NCI-H82 (cell line): ENCODE measurements at regions not wholly inside any gene's neighbourhood (a gene's known extent, or its start where the extent isn't known, plus 50 kb on each side); places are given as distances from the start of the nearest gene placed in this dataset.
"Not testable (repeated sequence)": the region's sequence is repeated elsewhere in the genome, so short reads cannot be mapped to it uniquely, and the experiment has no call there.

Experiments used
- DNase-seq: peaks from one replicate; lab custom pipeline; 2025; lab: John Stamatoyannopoulos, UW

DNA sequence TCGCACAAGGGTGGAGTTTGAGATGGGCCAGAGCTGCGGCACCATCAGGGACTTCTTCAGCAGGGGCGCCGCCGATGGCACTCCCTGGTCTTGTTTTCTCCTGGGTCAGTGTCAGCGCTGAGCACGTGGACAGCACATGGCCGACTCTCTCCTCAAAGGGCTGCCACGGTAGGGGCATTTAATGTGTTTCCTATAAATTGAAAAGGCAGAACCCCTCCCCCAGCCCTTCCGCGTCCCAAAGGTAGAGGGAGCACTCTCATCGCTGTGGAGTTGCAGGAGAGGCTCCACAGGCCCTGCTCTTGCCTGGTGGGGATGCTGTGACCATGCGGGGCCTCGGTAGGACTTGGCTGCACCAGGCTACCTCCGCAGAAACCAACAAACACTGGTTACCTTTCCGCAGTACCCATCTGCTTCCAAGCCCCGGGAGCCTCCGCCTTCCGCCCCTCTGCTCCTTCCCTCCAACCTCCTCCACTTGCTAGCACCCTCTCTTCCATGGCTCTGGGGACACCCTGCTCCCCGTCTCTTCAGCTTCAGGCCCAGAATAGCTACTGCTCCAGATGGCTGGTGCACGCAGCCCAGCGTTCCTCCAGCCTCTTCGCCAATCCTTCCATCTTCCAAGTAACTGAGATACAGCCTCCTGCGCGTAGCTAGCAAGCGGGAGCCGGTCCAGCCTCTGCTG lies 166.3 kb upstream of the ADCY1 start:
- DNase-seq = peak; percentile 38

DNA sequence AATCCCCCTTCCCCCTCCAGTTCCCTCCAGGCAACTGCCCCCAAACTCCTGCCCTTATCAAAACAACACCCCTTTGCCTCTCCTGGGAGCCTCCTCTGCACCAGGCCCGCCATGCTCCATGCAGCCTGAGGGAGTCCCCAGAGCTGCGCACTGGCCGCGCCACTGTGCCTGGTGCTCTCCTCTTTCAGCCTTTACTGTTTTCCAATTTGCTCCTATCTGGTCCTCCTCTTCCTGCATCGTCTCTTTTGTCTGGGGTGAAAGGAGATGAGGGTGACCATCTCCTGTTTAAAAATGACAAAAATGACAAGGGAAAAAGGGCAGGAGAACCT lies 165.8 kb upstream of the ADCY1 start:
- no peak for DNase-seq

DNA sequence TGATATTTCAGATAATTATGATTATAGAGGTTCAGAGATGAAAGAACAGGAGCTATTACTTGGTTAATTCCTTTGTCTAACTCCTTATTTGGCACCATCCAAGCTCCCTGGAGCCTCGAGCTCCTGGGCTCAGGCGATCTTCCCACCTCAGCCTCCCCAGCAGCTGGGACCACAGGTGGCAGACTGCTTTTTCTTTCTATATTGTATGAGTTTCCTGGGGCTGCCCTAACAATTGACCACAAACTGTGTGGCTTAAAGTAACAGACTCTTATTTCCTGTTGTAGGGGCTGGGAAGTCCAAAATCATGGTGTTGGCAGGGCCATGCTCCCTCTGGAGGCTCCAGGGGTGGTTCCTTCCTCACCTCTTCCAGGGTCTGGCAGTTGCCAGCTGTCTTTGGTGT lies 163.3 kb upstream of the ADCY1 start:
- DNase-seq = no peak

DNA sequence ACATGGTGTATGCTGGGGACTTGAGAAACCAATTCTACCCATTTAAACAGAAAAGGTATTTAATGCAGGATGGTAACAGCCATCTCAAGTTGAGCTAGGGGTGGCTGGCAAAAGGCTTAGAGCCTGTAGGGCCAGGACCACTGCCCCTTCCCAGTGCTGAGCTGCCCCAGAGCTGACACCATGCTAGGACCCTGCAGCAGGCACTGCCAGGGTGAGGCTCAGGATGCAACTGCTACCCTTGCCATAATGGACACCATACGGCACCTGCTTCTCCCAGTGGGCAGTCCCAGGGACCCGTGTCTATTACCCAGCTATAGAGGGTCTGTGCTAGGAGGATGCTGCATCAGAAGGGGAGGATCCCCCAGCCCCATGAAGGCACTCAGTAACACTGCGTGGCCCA lies 160.7 kb upstream of the ADCY1 start:
- DNase-seq = no peak

DNA sequence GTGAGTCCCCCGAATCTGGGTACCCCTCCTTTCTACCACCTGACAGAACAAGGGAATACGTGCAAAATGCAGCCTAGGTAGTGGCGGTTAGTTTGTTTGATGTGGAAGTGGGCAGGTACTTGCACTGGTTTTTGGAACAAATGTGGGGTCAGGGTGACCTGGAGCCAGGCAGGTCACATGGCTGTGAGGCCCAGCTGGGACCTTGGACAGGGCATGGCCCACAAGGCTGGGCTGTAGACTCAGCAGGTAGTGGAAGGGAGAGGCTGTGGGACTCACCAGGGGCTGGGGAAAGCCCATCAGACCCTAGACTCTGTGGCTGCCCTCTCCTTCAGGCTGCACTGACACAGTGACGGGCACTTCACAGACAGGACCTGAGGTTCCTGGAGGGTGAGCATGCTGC lies 159.9 kb upstream of the ADCY1 start:
- DNase-seq = no peak

DNA sequence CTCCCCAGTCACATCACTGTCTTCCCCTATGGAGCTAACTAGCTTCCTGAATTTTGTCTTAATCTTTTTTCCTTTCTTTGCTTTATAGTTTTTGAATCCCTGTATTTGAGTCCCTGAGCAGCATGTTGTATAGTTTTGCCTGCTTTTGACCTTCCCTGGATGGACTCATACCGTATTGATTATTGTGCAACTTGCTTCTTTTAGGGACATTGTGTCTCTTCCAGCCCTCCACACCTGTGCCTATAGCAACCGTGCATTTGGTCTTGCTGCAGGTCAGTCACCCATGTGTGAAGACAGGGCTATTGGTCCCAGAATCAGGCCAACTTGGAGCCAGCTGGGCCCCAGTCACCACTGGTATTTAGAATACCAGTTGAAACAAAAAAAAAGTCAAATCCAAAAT lies 158.9 kb upstream of the ADCY1 start:
- no peak for DNase-seq

DNA sequence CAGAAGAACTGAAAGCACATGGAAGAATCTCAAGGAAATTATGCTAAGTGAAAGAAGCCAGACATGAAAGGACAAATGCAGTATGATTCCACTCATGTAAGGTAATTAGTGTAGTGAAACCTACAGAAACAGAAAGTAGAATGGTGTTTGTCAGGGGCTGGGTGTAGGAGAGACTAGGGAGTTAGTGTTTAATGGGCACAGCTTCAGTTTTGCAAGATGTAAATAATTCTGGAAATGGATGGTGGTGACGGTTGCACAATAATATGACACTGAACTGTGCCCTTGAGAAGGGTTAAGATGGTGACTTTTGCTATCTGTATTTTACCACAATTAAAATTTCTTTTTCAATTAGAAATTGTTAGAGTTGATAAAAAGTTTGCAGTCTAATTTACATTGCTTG lies 157.3 kb upstream of the ADCY1 start:
- DNase-seq = no peak

DNA sequence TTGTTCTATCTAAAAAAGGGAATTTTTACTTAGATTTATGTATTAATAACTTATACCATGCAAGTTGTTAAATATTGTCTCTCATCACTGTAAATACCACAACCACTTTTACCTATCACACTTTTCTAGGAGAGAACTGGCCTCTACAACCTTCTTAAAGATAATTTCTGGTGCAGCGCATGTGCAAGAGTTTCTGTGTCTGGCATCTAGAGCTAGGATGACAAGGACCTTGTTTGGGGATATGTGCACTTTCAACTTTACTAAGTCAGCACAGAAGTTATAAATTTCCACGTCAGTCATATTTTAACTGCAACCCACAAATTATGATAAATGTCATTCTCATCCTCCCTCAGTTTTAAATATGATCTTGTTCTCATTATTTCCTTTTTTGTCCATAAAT lies 156.9 kb upstream of the ADCY1 start:
- DNase-seq = no peak

DNA sequence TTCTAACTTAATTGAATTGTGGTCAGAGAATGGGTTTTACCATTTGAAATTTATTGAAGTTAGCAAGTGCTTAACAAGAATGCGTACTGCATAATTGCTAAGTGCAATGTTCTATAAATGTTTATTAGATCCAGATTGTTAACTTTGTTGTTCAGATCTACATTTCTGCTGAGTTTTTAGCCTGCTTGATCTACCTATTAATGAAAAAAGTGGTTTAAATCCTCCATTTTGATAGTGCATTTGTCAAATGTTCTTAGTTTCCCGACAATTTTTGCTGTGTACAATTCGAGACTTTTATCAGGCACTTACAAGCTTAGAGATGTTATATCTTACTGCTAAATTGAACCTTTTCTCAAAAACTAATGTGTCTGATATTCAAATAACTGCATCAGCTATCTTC lies 156.4 kb upstream of the ADCY1 start:
- DNase-seq = no peak

DNA sequence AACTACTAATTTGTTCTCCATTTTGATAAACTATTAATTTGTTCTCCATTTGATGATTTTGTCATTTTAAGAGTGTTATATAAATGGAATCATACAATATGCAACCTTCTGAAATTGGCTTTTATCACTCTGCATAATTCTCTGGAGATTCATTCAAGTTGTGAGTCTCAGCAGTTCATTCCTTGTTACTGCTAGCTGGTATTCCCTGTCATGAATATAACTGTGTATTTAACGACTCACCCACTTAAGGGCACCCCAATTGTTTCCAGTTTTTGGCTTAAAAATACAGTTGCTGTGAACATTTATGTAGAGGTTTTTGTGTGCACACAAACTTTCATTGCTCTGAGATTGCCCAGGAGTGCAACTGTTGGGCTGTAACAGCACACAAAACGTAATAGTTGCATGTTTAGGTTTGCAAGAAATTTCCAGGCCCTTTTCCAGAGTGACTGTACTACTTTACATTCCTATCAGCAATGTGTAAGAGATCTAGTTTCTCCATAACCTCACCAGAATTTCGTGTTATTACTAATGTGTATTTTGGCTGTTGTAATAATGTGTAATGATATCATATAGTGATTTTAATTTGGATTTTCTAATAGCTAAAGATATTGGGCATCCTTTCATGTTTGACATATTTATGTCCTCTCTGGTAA lies 153.2 kb upstream of the ADCY1 start:
- DNase-seq = no peak

DNA sequence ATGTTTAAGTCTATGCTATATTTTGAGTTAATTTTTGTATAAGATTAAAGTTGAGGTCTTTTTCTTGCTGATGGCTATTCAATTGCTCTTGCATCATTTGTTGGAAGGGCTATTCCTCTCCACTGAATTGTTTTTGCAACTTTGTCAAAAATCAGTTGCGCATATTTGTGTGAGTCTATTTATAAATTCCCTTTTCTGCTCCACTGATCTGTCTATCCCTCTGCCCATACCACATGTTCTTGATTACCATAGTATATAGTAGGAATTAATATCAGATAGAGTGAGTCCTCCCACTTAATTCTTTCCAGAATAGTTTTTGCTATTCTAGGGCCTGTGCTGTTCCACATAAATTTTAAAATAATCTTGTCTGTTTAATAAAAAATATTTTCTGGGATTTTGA lies 152.4 kb upstream of the ADCY1 start:
- DNase-seq = no peak

DNA sequence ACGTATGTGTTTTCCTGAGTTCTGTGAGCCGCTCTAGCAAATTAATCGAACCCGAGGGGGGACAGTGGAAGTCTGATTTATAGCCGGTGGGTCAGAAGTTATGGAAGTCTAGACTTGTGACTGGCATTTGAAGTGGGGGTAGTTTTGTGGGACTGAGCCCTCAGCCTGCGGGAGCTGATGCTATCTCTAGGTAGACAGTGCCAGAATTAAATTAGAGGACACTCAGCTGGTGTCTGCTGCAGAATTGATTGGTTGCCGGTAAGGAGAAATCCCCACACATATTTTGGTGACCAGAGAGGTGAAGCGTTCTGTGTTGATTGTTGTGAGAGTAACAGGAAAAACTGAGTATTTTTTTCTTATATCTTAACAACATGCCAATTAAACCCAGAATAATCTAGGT lies 143.8 kb upstream of the ADCY1 start:
- no peak for DNase-seq

DNA sequence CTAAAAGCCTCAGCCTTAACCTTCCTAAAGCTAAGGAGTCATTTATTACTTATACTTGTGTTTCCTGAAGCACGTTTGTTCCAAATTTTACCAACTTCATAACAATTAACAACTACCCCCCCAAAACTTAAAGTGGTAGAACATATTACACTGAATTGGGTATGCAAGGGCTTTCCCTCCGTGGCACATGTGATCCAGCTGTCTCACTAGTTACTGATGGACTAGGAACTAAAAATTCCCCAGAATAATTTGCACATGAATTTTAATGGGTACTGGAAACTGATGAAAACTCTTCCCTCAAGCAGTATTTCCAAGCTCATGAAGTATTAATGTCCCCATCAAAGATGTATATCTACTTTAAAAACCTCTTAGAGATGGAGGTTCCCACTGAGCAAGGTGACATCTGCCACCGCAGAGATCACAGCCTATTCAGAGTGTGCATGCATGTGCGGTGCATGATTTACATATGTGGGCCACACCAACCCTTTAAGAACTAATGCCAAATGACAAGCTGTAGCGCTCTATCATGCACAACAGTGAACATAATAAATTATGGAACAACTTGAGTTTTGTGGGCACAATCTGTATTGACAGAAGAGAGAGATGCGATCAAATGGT lies 139.9 kb upstream of the ADCY1 start:
- DNase-seq = no peak

DNA sequence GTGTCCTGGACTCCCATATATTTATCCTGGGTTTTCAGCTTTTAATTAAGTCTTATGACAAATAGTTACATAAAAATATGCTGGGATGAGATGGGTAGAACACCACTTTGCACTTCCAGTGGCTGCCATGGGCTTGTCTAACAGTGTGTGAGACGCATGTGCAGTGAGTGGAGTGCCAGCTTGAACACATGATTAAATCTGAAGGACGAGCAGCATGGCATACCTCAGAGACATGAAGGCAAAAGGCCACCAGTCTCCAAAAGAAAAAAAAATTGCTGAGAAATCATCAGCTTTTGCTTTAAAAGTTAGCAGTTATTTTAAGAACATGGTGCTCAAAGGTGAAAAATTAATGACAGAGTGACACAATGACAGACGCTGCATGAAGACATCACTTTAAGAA lies 139.0 kb upstream of the ADCY1 start:
- DNase-seq = no peak

DNA sequence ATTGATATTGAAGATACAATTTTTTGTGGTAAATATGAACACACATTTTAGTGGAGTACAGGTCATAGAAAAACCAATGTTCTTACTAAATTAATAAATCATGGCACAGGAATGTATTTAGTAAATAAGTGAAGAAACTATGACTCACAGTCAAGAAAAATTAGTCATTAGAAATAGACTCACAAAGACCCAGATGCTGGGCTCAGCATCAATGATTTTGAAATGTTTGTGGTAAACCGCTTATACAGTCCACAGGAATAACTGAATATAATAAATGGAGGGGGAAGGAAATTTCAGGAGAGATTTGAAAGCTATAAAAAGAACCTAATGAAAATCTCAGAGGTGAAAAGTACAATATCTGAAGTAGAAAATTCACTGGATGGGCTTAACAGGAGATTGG lies 138.3 kb upstream of the ADCY1 start:
- DNase-seq = no peak

DNA sequence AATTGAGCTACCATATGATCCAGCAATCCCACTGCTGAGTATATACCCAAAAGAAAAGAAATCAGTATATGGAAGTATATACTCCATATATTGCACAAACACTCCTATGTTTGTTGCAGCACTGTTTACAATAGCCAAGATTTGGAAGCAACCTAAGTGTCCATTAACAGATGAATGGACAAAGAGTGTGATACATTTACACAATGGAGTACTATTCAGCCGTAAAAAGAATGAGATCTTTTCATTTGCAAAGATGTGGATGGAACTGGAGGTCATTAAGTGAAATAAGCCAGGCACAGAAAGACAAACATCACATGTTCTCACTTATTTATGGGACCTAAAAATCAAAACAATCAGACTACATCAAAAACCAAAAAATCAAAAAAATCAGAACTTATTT lies 133.4 kb upstream of the ADCY1 start:
- DNase-seq = not testable (repeated sequence)

DNA sequence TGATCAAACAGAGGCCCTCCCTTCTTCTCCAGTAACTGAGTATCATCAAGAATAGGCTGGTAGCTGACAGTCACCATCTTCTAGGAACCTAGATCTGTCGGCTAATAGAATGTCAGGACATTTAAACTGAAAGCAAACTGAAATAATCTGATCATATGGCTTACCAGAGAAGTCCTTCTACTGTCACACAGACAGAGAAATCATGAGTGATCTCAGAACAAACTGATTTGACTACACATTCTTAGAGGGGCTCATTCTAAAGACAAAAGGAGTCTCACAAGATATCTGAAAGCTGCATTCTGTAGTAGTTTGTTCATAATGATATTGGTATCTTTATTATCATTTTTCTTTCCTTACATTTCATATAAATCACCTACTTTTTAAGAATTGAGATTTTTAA lies 130.9 kb upstream of the ADCY1 start:
- DNase-seq = no peak

DNA sequence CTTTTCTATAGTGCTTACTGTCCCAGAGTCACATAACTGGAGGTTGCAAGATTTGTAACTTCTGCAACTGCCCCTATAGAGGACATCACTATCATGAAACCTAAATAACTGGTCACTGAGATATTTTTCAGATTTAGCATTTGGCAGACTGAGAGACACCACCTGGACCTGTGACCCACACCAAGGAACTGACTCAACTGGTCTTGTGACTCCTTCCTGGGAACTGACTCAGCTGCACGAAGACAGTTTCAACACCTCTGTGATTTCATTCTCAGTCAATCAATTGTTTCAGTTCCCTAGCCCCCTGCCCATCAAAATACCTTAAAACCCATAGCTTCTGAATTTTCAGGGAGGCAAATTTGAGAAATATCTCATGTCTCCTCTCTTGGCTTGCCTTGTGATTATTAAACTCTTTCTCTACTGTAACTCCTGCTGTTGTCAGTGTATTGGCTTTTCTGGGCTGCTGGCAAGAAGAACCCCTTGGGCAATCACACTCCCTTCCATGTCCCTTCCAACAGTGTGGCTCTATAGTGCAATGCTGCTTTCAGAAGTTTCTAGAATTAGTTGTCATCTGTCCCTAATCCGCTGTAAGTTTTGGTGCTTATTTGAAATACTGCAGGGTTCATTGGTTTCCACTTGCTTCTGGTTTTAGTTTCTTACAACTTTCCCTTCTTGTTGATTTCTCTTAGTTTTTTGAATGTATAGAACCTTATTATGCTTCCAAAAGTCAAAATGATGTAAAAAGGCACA lies 127.8 kb upstream of the ADCY1 start:
- no peak for DNase-seq

DNA sequence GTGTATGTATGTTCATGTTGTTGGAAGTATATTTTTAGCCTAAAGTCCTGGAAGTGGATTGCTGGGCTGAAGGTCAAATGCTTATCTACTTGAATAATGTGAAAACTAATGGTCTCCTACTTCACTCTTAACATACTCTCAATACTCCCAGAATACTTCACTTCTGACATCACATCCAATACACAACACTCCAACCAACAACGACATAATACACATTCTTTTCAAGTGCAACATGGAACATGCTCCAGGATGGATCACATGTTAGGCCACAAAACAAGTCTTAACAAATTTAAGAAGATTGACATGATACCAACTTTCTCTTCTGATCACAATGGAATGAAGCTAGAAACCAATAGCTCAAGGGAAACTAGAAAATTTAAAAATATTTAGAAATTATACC lies 126.9 kb upstream of the ADCY1 start:
- DNase-seq = no peak

DNA sequence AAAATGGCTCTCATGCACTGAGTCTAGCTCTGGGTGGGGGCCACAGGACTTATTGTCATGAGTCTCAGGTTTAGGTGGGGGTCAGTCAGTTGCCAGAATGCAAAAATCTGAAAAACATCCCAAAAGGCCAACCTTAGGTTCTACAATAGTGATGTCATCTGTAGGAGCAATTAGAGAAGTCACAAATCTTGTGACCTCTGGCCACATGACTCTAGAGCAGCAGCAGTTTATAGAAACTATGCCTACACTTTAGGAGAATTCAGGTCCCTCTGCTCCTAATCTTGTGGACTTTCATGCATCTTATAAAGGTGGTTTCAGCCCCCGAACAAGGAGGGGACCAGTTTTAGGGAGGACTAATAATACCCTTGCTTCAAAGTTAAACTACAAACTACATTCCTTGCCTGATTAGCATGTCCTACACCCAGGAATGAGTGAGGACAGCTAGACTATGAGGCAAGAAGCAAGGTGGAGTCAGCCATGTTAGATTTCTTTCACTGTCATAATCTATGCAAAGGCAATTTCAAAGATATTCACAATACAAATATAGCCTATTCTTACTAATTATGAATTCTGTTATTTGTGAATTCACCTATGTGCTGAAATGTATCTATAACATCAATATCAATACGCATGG lies 123.5 kb upstream of the ADCY1 start:
- no peak for DNase-seq

DNA sequence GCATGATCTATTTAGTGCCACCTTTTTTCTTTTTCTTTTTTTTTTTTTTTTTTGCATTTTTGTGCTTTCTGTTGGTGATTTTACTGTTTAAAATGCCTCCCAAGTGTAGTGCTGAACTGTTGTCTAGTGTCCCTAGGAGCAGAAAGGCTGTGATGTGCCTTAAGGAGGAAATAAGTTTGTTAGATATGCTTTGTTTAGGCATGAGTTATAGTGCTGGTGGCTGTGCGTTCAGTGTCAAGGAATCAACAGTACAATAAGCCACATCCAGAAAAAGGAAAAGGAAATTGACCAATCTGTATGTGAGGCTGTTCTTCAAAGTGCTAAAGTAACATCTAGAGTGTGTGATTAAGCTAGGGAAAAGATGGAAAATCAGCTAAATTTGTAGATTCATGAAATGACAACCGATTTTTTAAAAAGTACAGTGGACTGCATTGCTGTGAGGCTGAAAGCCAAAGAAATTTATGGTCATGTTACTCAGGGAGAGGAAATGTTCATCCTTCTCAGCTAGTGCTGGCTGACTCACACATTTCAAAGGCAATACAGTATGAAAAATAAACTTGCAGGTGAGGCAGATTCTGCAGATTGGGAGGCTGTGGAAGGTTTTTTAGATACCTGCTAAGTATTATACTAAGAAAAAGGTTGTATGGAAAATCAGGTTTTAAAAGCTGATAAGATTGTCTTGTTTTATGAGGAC lies 122.7 kb upstream of the ADCY1 start:
- no peak for DNase-seq

DNA sequence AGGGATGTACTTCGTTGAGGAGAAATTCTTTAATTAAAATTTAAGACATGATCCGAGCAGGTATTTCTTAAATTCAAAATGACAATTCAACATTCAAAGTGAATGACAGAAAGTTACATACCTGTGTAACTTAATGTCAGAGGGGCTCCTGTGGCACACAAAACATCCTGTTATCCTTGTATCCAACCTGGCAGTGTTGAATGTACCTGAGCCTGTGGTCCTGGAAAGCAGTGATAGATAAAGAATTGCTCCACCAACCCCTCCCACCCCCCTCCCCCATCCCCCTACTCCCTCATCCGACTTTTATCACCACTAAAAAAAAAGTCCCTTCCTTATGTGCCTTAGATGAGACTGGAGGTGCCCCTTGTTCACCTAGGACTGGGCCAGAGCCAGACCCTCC lies 119.4 kb upstream of the ADCY1 start:
- DNase-seq = no peak
